HG03354 (cell line): ENCODE measurements at regions not wholly inside any gene's neighbourhood (a gene's known extent, or its start where the extent isn't known, plus 50 kb on each side); places are given as distances from the start of the nearest gene placed in this dataset.
"Not testable (repeated sequence)": the region's sequence is repeated elsewhere in the genome, so short reads cannot be mapped to it uniquely, and the experiment has no call there.

Source experiments
- ATAC-seq: cut with Tn5 transposase; IDR thresholded peaks from one replicate; pipeline ENCODE4 v1.9.1; 2021; ENCODE audit warnings: mild to moderate bottlenecking; ENCODE audit not compliant: unreplicated experiment, poor library complexity, severe bottlenecking

GRCh38 chr1:118483245-118484006, 298.4 kb upstream of the SPAG17 start:
- ATAC-seq = no peak

GRCh38 chr1:118481126-118481525, 296.1 kb upstream of the SPAG17 start:
- ATAC-seq = no peak

GRCh38 chr1:118479351-118479750, 294.3 kb upstream of the SPAG17 start:
- ATAC-seq = no peak

GRCh38 chr1:118473825-118474224, 288.8 kb upstream of the SPAG17 start:
- no peak for ATAC-seq

- not testable (repeated sequence) for ATAC-seq
Observed at GRCh38 chr1:118464460-118464859, 279.4 kb upstream of the SPAG17 start.

GRCh38 chr1:118461154-118461553, 276.1 kb upstream of the SPAG17 start:
- no peak for ATAC-seq

GRCh38 chr1:118459871-118460270, 274.8 kb upstream of the SPAG17 start:
- no peak for ATAC-seq

- ATAC-seq = not testable (repeated sequence)
Observed at GRCh38 chr1:118453856-118454255, 268.8 kb upstream of the SPAG17 start.

- ATAC-seq = no peak
Observed at GRCh38 chr1:118445156-118445555, 260.1 kb upstream of the SPAG17 start.

- ATAC-seq = no peak
Observed at GRCh38 chr1:118442214-118442613, 257.2 kb upstream of the SPAG17 start.

GRCh38 chr1:118437664-118438063, 252.6 kb upstream of the SPAG17 start:
- no peak for ATAC-seq

- no peak for ATAC-seq
Observed at GRCh38 chr1:118429856-118430255, 244.8 kb upstream of the SPAG17 start.

- no peak for ATAC-seq
Observed at GRCh38 chr1:118421868-118422350, 236.9 kb upstream of the SPAG17 start.

GRCh38 chr1:118404024-118404423, 219.0 kb upstream of the SPAG17 start:
- no peak for ATAC-seq

GRCh38 chr1:118397496-118397859, 212.4 kb upstream of the SPAG17 start:
- ATAC-seq = no peak

GRCh38 chr1:118396829-118397495, 211.9 kb upstream of the SPAG17 start:
- ATAC-seq = no peak

GRCh38 chr1:118396279-118396678, 211.3 kb upstream of the SPAG17 start:
- ATAC-seq = no peak

- ATAC-seq = no peak
Observed at GRCh38 chr1:118395430-118395991, 210.5 kb upstream of the SPAG17 start.

- no peak for ATAC-seq
Observed at GRCh38 chr1:118390955-118391354, 205.9 kb upstream of the SPAG17 start.

GRCh38 chr1:118388301-118388959, 203.4 kb upstream of the SPAG17 start:
- ATAC-seq = no peak
